GM15510 (cell line): ENCODE measurements at regions not wholly inside any gene's neighbourhood (a gene's known extent, or its start where the extent isn't known, plus 50 kb on each side); places are given as distances from the start of the nearest gene placed in this dataset.

Experiments
- POLR2A ChIP-seq: IDR thresholded peaks from 3 replicates; pipeline ENCODE4 v1.6.1; 2011; ENCODE audit warnings: borderline replicate concordance; ENCODE audit not compliant: insufficient read length; ENCODE audit errors: extremely low read depth

DNA sequence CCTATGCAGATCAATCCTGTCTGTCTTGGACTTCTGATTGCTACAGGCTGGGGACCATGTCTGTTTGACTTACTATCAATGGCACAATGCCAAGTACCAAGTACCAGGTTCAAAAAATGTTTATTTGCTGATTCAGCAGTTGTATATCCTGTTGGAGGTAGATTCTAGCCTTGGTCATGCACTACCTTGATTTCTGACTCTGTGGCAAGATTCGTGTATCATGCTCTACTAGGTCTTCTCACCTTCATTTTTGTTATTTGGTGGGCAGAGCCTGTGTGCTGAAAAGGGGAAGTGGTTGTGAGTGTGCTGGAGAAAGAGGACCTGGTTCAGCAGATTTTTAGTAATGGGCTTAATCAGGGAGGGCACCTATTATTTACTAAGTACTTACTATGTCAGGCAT is 192.4 kb upstream of the MYLIP start:
- no peak for TF ChIP-seq POLR2A

- no peak for TF ChIP-seq POLR2A
Observed at GRCh38 chr6:15935661-15936060, 193.2 kb upstream of the MYLIP start.

GRCh38 chr6:15930207-15930606 is 198.7 kb upstream of the MYLIP start:
- no peak for TF ChIP-seq POLR2A

GRCh38 chr6:15929685-15930084 is 199.2 kb upstream of the MYLIP start:
- TF ChIP-seq POLR2A, result no peak

DNA sequence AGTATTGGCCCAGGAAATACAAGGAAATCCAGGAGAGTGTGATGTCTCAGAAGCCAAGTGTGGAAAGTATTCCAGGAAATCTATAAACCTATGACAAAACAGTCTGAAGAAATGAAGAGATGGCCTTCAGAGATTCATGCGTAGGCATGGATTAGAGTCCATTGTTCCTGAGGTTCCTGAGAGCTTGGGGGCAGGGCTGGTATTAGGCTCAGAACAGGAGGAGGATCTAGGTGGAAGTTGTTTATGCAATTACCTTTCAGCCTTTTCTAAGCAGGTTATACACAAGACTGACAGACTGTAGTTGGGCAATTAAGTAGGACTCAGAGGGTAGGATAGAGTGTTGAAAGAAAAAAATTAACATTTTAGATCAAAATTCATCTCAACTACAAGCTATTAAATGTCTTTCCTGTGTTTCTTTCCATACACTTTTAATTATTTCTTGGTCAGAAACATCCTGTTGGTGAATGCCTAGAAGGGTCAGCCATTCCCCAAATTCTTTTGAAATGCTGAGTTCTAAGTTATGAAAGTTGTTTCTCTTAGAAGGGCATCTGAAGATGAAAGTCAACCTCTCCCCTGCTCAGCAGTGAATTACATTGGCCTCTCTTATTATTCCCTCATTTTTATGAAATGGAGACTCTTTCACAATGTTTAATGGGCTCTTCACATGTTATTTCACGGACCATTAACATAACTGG is 201.2 kb upstream of the MYLIP start:
- TF ChIP-seq POLR2A, result no peak

GRCh38 chr6:15926256-15926655 is 202.6 kb upstream of the MYLIP start:
- no peak for TF ChIP-seq POLR2A

GRCh38 chr6:15924893-15925292 is 204.0 kb upstream of the MYLIP start:
- no peak for TF ChIP-seq POLR2A

DNA sequence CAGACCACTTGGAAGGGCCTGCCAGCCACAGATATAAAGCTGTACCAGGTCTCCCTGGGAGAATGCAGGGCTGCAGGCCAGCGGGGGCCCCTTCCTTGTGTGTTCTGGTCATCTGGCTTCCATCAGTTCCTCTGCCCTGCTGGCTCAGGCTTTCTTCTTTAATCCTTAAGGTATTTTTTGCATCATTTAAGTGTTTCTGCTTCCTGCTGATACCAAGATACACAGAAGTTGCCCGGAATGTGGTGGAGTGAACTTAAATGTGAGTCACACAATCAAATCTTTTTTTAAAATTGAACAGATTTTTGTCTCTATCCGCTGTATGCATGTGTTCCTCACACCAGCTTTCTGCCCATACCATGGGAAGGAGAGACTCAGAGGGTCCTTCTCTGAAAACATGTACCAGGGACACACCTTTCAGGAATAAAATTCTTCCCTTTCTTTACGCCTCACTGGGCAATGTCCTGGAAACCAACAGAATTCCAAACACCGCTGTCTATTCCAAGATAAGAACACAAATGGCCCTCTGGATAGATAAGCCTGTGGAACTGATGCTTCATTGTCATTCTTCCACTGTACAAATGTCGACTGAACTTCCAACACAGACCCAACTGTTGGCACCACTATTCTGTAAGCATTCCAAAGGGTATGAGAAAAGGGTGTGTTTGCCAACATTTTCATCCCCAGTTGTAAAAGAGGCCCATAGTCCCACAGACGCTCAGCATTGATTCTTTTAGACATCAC is 206.2 kb upstream of the MYLIP start:
- no peak for TF ChIP-seq POLR2A

GRCh38 chr6:15921243-15921642 is 207.6 kb upstream of the MYLIP start:
- no peak for TF ChIP-seq POLR2A

- no peak for TF ChIP-seq POLR2A
Observed at GRCh38 chr6:15916581-15916980, 212.3 kb upstream of the MYLIP start.

DNA sequence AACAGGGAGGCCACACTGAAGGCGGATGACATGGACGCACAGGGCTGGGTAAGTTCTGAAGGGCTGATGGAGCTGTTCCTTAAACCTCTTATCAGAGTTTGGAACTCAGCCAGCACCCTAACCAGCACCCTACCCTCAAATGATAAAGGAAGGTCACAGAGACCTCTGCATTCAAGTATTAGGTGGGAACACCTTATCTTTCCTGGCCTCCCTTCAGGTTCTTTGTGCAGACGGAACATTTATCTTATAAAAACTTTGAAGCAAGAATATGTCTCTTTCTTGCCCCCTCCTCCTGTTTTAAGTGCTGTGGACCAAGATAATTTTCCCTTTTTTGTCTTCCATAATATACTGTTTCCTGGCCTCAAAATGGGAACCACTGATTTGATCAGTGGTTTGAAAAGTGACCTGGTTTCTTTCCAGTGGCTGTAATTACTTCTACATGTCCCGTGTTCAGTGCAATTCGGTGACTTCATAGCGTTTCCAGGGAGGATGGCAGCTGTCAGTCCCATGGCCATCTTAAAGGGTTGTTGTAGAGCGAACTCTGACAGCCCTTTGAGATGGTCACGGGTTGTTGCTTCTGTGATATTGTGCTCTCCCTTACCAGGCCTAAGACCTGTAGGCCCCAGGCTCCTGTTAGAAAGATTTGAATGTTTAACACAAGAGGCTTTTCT is 213.2 kb upstream of the MYLIP start:
- no peak for TF ChIP-seq POLR2A

- no peak for TF ChIP-seq POLR2A
Observed at GRCh38 chr6:15914553-15914952, 214.3 kb upstream of the MYLIP start.

DNA sequence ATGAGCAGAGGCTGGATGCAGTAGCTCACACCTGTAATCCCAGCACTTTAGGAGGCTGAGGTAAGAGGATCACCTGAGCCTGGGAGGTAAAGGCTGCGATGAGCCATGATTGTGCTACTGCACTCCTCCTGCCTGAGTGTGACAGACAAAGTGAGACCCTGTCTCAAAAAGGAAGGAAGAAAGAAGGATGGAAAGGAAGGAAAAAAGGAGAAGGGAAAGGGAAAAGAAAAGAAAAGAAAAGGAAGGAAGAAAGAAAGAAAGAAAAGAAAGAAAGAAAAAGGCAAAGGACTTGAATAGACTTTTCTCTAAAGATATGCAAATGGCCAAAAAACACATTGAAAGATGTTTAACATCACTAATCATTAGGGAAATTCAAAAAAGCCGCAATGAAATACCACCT is 215.3 kb upstream of the MYLIP start:
- TF ChIP-seq POLR2A, result no peak

DNA sequence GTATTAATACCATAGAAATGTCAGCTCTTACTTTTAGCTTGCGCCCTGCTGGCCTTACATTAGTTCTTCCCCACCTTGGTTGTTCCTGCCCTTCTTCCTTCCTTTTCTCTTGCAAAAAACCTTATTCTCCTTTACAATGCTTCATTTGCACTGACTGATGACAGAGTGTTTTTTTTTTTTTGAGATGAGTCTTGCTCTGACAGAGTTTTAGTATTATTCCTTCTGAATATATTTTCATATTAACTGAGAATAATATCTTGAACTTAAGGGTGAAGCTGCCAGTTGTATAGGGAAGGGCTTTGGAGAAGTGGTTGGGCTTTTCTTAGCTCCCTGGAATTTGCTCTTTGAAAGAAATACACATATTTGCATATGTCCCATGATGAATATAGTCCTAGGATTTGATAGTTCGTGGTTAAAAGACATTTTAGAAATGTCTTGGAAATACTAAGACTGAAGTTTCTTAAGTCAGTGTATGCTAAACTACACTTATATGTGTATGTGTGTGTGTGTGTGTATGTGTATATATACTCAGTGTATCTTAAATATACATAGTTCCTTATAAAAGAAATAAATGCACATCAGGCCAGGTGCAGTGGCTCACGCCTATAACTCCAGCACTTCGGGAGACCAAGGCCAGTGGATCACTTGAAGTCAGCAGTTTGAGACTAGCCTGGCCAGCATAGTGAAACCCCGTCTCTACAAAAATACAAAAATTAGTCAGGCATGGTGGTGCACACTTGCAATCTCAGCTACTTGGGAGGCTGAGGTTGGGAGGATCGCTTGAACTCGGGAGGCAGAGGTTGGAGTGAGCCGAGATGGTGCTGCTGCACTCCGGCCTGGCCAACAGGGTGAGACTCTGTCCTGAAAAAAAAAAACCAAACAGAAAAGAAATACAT is 216.1 kb upstream of the MYLIP start:
- no peak for TF ChIP-seq POLR2A
